ENCODE measurements at regions not wholly inside any gene's neighbourhood (a gene's known extent, or its start where the extent isn't known, plus 50 kb on each side); places are given as distances from the start of the nearest gene placed in this dataset.
"Not testable (repeated sequence)": the region's sequence is repeated elsewhere in the genome, so short reads cannot be mapped to it uniquely, and the experiment has no call there.

DNA sequence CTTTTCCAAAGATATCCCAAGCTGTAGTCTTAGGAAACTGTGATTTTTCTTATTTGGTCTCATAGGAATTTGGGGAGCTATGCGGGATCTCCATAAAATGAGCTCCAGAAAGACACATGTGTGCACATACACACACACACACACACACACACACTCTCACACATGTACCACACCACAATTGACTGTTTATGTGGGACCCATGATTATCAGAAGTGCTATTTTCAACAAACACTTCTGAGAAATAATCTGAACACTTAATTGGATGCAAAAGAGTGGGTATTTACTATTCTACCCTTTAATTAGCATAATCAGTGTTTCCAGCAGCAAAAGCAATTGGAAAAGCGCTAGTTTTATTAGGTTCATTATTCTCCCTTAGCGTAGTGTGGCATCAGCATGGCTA, 150.4 kb upstream of the ALDH3B2 start:
- TF ChIP-seq, protein P1, sequence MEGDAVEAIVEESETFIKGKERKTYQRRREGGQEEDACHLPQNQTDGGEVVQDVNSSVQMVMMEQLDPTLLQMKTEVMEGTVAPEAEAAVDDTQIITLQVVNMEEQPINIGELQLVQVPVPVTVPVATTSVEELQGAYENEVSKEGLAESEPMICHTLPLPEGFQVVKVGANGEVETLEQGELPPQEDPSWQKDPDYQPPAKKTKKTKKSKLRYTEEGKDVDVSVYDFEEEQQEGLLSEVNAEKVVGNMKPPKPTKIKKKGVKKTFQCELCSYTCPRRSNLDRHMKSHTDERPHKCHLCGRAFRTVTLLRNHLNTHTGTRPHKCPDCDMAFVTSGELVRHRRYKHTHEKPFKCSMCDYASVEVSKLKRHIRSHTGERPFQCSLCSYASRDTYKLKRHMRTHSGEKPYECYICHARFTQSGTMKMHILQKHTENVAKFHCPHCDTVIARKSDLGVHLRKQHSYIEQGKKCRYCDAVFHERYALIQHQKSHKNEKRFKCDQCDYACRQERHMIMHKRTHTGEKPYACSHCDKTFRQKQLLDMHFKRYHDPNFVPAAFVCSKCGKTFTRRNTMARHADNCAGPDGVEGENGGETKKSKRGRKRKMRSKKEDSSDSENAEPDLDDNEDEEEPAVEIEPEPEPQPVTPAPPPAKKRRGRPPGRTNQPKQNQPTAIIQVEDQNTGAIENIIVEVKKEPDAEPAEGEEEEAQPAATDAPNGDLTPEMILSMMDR (IDR thresholded peaks at IDR 0.05), result not testable (repeated sequence)
- not testable (repeated sequence) for TF ChIP-seq POLR2A (IDR thresholded peaks at IDR 0.05)
